ENCODE measurements at regions not wholly inside any gene's neighbourhood (a gene's known extent, or its start where the extent isn't known, plus 50 kb on each side); places are given as distances from the start of the nearest gene placed in this dataset.

DNA sequence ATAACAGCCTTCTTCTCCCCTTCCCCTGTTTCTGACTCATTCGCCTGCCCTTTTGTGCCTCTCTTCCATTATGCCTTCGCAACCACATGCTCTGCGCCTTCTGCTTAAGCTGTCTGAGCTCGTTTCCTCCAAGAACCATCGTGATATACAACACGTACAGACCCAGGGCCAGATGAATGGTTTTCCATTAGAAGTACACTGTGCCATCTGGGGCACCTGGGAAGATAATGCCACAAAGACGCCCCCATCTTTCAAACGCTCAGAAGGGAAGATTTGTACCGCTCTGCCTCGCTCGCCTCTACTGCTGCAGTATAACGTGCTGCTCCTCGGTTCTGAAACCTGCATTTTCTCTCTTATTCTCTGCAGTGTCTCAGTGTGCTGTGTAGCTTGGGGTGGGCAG is 470.9 kb upstream of the STXBP6 start:
- no peaks in the 10 kb centered on the region for H3K27me3 ChIP-seq (replicated peaks; ENCODE audit: insufficient read depth)
- H3K36me3 ChIP-seq: no peaks in the 10 kb centered on the region
- no peaks in the 10 kb centered on the region for H3K9me3 ChIP-seq
- no peak overlapping the region for H3K4me3 ChIP-seq
- H3K4me1 ChIP-seq (ENCODE audit: control insufficient read depth in 1 of 2, low read depth in 2 of 2): peaks cover 0 to 4% of the 10 kb centered on the region in 2 donors
- ATAC-seq (ENCODE audit: insufficient number of reproducible peaks, low FRiP score, low read depth) (no peak), DNase-seq (ENCODE audit: low spot score) (no peak)
- TF ChIP-seq, protein P1, sequence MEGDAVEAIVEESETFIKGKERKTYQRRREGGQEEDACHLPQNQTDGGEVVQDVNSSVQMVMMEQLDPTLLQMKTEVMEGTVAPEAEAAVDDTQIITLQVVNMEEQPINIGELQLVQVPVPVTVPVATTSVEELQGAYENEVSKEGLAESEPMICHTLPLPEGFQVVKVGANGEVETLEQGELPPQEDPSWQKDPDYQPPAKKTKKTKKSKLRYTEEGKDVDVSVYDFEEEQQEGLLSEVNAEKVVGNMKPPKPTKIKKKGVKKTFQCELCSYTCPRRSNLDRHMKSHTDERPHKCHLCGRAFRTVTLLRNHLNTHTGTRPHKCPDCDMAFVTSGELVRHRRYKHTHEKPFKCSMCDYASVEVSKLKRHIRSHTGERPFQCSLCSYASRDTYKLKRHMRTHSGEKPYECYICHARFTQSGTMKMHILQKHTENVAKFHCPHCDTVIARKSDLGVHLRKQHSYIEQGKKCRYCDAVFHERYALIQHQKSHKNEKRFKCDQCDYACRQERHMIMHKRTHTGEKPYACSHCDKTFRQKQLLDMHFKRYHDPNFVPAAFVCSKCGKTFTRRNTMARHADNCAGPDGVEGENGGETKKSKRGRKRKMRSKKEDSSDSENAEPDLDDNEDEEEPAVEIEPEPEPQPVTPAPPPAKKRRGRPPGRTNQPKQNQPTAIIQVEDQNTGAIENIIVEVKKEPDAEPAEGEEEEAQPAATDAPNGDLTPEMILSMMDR (IDR thresholded peaks at IDR 0.05): no peak
- H3K27ac ChIP-seq: no peak overlapping the region

DNA sequence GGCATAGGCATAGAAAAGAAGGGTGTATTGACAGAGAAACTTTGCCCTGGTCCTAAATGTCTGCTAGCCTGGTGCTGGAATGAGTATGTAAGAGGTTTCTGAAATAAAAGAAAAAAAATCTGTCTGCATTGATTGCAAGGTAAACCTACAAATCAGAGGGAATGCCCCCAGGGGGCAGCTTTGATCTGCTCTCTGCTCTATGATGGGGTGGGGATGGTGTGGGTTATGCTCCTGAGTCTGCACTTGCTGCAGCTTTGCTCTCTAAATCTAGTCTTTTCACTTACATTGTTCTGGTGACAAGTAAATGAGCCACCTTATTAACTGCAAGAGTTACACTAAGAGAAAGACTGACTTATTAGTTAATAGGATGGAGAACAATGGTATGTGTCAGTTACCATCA is 468.4 kb upstream of the STXBP6 start:
- Histone ChIP-seq H3K27ac (no peak overlapping the region), H3K36me3 (no peaks in the 10 kb centered on the region), H3K4me1 (ENCODE audit: control insufficient read depth in 1 of 2, low read depth in 2 of 2) (peaks cover 0 to 4% of the 10 kb centered on the region in 2 donors), H3K27me3 (replicated peaks; ENCODE audit: insufficient read depth) (no peaks in the 10 kb centered on the region), H3K4me3 (no peak overlapping the region), H3K9me3 (no peaks in the 10 kb centered on the region)
- TF ChIP-seq, protein P1 (IDR thresholded peaks at IDR 0.05): no peak
- no peak for ATAC-seq (ENCODE audit: insufficient number of reproducible peaks, low FRiP score, low read depth)
- DNase-seq (ENCODE audit: low spot score): no peak

DNA sequence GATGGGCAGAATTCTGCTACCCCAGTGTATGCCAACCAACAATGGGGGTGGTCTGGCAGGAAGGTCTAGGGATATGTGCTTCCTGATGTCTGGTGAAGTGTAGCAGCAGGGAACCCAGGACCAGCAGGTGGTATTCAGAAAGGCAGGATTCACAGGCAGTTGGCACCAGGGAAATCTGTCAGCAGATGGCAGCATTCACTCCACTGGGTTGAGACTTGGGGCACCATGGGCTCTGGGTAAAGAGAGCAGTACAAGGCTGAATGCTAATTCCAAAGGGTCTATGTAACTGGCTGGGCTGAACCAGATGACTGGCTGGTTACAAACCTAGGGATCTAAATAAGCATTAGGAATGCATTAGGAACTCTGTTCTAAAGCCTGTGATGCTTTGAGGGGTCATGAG is 466.9 kb upstream of the STXBP6 start:
- TF ChIP-seq, protein P1 (IDR thresholded peaks at IDR 0.05): no peak
- ATAC-seq (ENCODE audit: insufficient number of reproducible peaks, low FRiP score, low read depth): no peak

DNA sequence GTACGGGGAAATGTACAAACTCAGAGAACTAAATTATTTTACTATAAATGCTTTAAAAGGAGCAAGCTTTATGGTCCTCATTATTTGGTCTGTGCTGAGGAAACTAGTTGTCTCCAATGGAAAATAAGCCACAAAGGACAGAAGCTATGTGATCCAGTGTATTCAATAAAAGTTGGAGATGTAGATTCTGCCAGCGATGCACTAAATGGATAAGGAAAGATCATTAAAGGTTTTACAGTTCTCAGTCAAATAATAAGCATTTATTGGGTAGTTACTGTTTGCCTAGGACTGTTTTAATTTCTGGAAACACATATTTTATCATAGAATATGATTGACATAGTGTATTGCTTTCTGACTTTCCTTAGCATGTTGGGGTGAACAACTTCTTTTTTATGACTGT is 458.9 kb upstream of the STXBP6 start:
- no peak overlapping the region for H3K27ac ChIP-seq
- DNase-seq (ENCODE audit: low spot score) (no peak), ATAC-seq (ENCODE audit: insufficient number of reproducible peaks, low FRiP score, low read depth) (no peak)
- H3K36me3 ChIP-seq: no peaks in the 10 kb centered on the region
- TF ChIP-seq, protein P1 (IDR thresholded peaks at IDR 0.05): no peak
- H3K9me3 ChIP-seq: peaks cover 3% of the 10 kb centered on the region
- H3K4me3 ChIP-seq: no peak overlapping the region
- H3K27me3 ChIP-seq (replicated peaks; ENCODE audit: insufficient read depth): no peaks in the 10 kb centered on the region
- H3K4me1 ChIP-seq (ENCODE audit: control insufficient read depth in 1 of 2, low read depth in 2 of 2): no peaks in the 10 kb centered on the region

More for the DNA sequence above, 466.9 kb upstream of the STXBP6 start:
- no peak overlapping the region for H3K27ac ChIP-seq
- H3K27me3 ChIP-seq (replicated peaks; ENCODE audit: insufficient read depth): no peaks in the 10 kb centered on the region
- H3K4me1 ChIP-seq (ENCODE audit: control insufficient read depth in 1 of 2, low read depth in 2 of 2): peaks cover 0 to 4% of the 10 kb centered on the region in 2 donors
- H3K36me3 ChIP-seq: no peaks in the 10 kb centered on the region
- no peak for DNase-seq (ENCODE audit: low spot score)
- H3K9me3 ChIP-seq: peaks cover 2% of the 10 kb centered on the region
- H3K4me3 ChIP-seq: no peak overlapping the region

DNA sequence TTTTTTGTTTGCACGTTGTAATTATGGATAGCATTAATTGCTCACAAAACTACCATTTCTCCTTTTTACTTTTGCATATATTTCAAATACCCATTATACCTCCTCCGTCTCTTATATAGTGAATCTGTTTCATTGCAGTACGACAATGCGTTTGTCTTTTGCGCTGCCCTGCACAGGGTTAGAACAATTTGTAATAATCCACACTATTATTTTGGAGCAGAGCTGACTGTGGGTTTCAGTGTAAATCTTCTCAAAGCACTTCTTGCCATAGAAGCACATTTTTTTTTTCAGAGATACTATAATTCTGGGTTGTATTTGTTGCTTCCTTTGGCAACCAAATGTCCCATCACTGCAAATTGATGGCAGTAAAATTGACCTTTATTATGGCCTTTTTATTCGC is 451.8 kb upstream of the STXBP6 start:
- no peak for ATAC-seq (ENCODE audit: insufficient number of reproducible peaks, low FRiP score, low read depth)
- Histone ChIP-seq H3K4me1 (ENCODE audit: control insufficient read depth in 1 of 2, low read depth in 2 of 2) (no peaks in the 10 kb centered on the region), H3K27ac (no peak overlapping the region), H3K36me3 (no peaks in the 10 kb centered on the region), H3K9me3 (no peaks in the 10 kb centered on the region), H3K4me3 (no peak overlapping the region), H3K27me3 (replicated peaks; ENCODE audit: insufficient read depth) (no peaks in the 10 kb centered on the region)
- TF ChIP-seq, protein P1 (IDR thresholded peaks at IDR 0.05): no peak
- no peak for DNase-seq (ENCODE audit: low spot score)

Data from thoracic aorta (tissue), 2 donors.